Adrenal gland (tissue), 9 donors: ENCODE measurements at regions not wholly inside any gene's neighbourhood (a gene's known extent, or its start where the extent isn't known, plus 50 kb on each side); places are given as distances from the start of the nearest gene placed in this dataset.
"Not testable (repeated sequence)": the region's sequence is repeated elsewhere in the genome, so short reads cannot be mapped to it uniquely, and the experiment has no call there.

ENCODE experiments used
- DNase-seq, 7 donors: peaks; one replicate each; pipeline ENCODE4 v3.0.0-alpha.2; 2019 to 2020
- H3K27ac ChIP-seq, 5 donors: fragments of 200-600 bp; sonication (generic) in 4 of 5; 1 replicate in 3 of 5; 2 replicates in 2 of 5; pipeline versions ENCODE4 v1.5.1 to v1.8.0; 2016 to 2020; ENCODE audit warnings: mild to moderate bottlenecking in 1 of 5
- H3K27me3 ChIP-seq: fragments of 200-600 bp; 2 replicates; pipeline ENCODE4 v1.8.0; 2021
- H3K36me3 ChIP-seq, 2 donors: fragments of 200-600 bp; replicated peaks in 1 of 2; 1 replicate in 1 of 2; 2 replicates in 1 of 2; pipeline versions ENCODE4 v1.5.1 to v1.8.0; 2018 to 2022
- H3K4me1 ChIP-seq, 2 donors: fragments of 200-600 bp; replicated peaks in 1 of 2; 1 replicate in 1 of 2; 2 replicates in 1 of 2; pipeline versions ENCODE4 v1.5.1 to v1.8.0; 2018 to 2021
- H3K4me3 ChIP-seq, 4 donors: fragments of 200-600 bp; sonication (generic) in 3 of 4; one replicate each; pipeline ENCODE4 v1.5.1; 2016 to 2018
- H3K9me3 ChIP-seq, 3 donors: fragments of 200-600 bp; sonication (generic) in 1 of 3; replicated peaks in 1 of 3; 1 replicate in 2 of 3; 2 replicates in 1 of 3; pipeline versions ENCODE4 v1.5.1 to v1.8.0; 2016 to 2021
- CTCF ChIP-seq, 6 experiments: fragments of 450-650 bp in 4 of 6; fragments of 200-600 bp in 2 of 6; sonication (generic) in 1 of 6; IDR thresholded peaks; 1 replicate in 5 of 6; 2 replicates in 1 of 6; pipeline versions ENCODE4 v1.5.1 to v1.8.0; 2016 to 2021; ENCODE audit warnings: antibody characterized with exemption in 6 of 6, mild to moderate bottlenecking in 2 of 6, moderate library complexity in 1 of 6
- POLR2A ChIP-seq, 2 donors: fragments of 450-650 bp; IDR thresholded peaks; one replicate each; pipeline ENCODE4 v1.6.1; 2017; ENCODE audit warnings: antibody characterized with exemption in 2 of 2, mild to moderate bottlenecking in 2 of 2, moderate library complexity in 1 of 2
- WGBS, 4 donors: extraction: QIAGEN DNeasy Blood & Tissue Kit in 2 of 4; methylation state at CpG; one replicate each; pipeline versions ENCODE4 v1.1.5 to v1.1.7; 2013 to 2017; 5-methylcytosine and 5-hydroxymethylcytosine counted together
- intact Hi-C, 2 donors: fragments of 100-400 bp; cut with DNase I; formaldehyde crosslinking; loops; one replicate each; pipeline versions ENCODE4 v1.14.1 to v1.15.0; 2022 to 2023
- donor health status: healthy with polysubstance abuse.
- donor health status: Bipolar disorder and iron deficiency.
- donor health status: DM: yes; HTN: yes; CAD: no.
- donor health status: DM: no; HTN: no; CAD: no.
- donor health status: DM: no; HTN: no; CAD: no.

GRCh38 chr11:87589082-87589481, 551.3 kb downstream of the TMEM135 start:
- TF ChIP-seq POLR2A (IDR thresholded peaks at IDR 0.05) (no peak), CTCF (IDR thresholded peaks at IDR 0.05) (no peak)
- intact Hi-C loops, result no loop called here
- H3K9me3 ChIP-seq, result no peaks in the 10 kb centered on the region
- no peak for DNase-seq
- no peak overlapping the region for H3K27ac ChIP-seq
- no peaks in the 10 kb centered on the region for H3K4me1 ChIP-seq
- H3K36me3 ChIP-seq, result no peaks in the 10 kb centered on the region
- H3K4me3 ChIP-seq, result no peak overlapping the region
- 85 to 94% (median 87%) methylated on average over 2 to 3 of the region's 3 CpGs for WGBS, 4 donors
- H3K27me3 ChIP-seq, result no peaks in the 10 kb centered on the region

GRCh38 chr11:87585613-87586012, 547.9 kb downstream of the TMEM135 start:
- H3K27ac ChIP-seq, H3K36me3 ChIP-seq, H3K9me3 ChIP-seq, H3K4me1 ChIP-seq, H3K4me3 ChIP-seq, DNase-seq, intact Hi-C loops, H3K27me3 ChIP-seq: not testable (repeated sequence)
- WGBS, 4 donors, result 18 to 45% (median 28%) methylated on average over 1 of the region's 1 CpG

- H3K27ac ChIP-seq, result no peak overlapping the region
- 71 to 86% (median 82%) methylated on average over 2 of the region's 2 CpGs for WGBS, 4 donors
- no peaks in the 10 kb centered on the region for H3K27me3 ChIP-seq
- no peak overlapping the region for H3K4me3 ChIP-seq
- DNase-seq, result no peak
- TF ChIP-seq POLR2A (IDR thresholded peaks at IDR 0.05), result no peak
- no peak for TF ChIP-seq CTCF (IDR thresholded peaks at IDR 0.05)
- H3K36me3 ChIP-seq, result no peaks in the 10 kb centered on the region
- H3K9me3 ChIP-seq, result no peaks in the 10 kb centered on the region
- intact Hi-C loops, result no loop called here
- H3K4me1 ChIP-seq, result no peaks in the 10 kb centered on the region
These were observed 546.2 kb downstream of the TMEM135 start for GRCh38 chr11:87583931-87584330.

- Histone ChIP-seq H3K4me3 (no peak overlapping the region), H3K9me3 (no peaks in the 10 kb centered on the region), H3K27me3 (no peaks in the 10 kb centered on the region), H3K4me1 (no peaks in the 10 kb centered on the region), H3K36me3 (no peaks in the 10 kb centered on the region), H3K27ac (no peak overlapping the region)
- intact Hi-C loops, result no loop called here
- no peak for DNase-seq
- TF ChIP-seq CTCF (IDR thresholded peaks at IDR 0.05) (no peak), POLR2A (IDR thresholded peaks at IDR 0.05) (no peak)
These were observed 537.4 kb downstream of the TMEM135 start for GRCh38 chr11:87575088-87575487.

GRCh38 chr11:87574193-87574592, 536.5 kb downstream of the TMEM135 start:
- Histone ChIP-seq H3K27me3 (no peaks in the 10 kb centered on the region), H3K4me1 (no peaks in the 10 kb centered on the region), H3K4me3 (no peak overlapping the region), H3K36me3 (no peaks in the 10 kb centered on the region), H3K27ac (no peak overlapping the region), H3K9me3 (no peaks in the 10 kb centered on the region)
- no peak for DNase-seq
- TF ChIP-seq CTCF (IDR thresholded peaks at IDR 0.05) (no peak), POLR2A (IDR thresholded peaks at IDR 0.05) (no peak)
- intact Hi-C loops, result no loop called here
